AG04449 (cell line): ENCODE measurements at regions not wholly inside any gene's neighbourhood (a gene's known extent, or its start where the extent isn't known, plus 50 kb on each side); places are given as distances from the start of the nearest gene placed in this dataset.

Source experiments
- CTCF ChIA-PET: fragments of 350-600 bp; formaldehyde crosslinking; extraction: SDS; loops from one replicate; lab custom pipeline; 2021; ENCODE audit warnings: antibody characterized with exemption; lab: Yijun Ruan, JAX
- POLR2A ChIA-PET: fragments of 400-600, 350-600 bp; formaldehyde crosslinking; extraction: SDS; loops from one replicate; lab custom pipeline; 2020; ENCODE audit warnings: antibody characterized with exemption, inconsistent platforms; lab: Yijun Ruan, JAX
- DNase-seq: peaks from one replicate; pipeline ENCODE4 v3.0.0-alpha.2; 2010; ENCODE audit warnings: low read depth, low spot score
- H3K4me3 ChIP-seq: 2 replicates; pipeline ENCODE4 v1.5.1; 2011; ENCODE audit warnings: low read depth, mild to moderate bottlenecking, control low read depth, low read length
- TF ChIP-seq, protein P1 (sequence below): IDR thresholded peaks from one replicate; pipeline ENCODE4 v1.5.1; 2011; ENCODE audit warnings: mild to moderate bottlenecking, moderate library complexity, low read length, control low read depth, inconsistent platforms; ENCODE audit not compliant: insufficient read depth; ENCODE audit errors: missing control alignments

GRCh38 chr2:14330884-14331283 is 301.6 kb upstream of the LRATD1 start:
- H3K4me3 ChIP-seq, result no peak overlapping the region
- TF ChIP-seq, protein P1, sequence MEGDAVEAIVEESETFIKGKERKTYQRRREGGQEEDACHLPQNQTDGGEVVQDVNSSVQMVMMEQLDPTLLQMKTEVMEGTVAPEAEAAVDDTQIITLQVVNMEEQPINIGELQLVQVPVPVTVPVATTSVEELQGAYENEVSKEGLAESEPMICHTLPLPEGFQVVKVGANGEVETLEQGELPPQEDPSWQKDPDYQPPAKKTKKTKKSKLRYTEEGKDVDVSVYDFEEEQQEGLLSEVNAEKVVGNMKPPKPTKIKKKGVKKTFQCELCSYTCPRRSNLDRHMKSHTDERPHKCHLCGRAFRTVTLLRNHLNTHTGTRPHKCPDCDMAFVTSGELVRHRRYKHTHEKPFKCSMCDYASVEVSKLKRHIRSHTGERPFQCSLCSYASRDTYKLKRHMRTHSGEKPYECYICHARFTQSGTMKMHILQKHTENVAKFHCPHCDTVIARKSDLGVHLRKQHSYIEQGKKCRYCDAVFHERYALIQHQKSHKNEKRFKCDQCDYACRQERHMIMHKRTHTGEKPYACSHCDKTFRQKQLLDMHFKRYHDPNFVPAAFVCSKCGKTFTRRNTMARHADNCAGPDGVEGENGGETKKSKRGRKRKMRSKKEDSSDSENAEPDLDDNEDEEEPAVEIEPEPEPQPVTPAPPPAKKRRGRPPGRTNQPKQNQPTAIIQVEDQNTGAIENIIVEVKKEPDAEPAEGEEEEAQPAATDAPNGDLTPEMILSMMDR, result no peak
- CTCF ChIA-PET, result no interaction called here
- POLR2A ChIA-PET, result no interaction called here
- no peak for DNase-seq

DNA sequence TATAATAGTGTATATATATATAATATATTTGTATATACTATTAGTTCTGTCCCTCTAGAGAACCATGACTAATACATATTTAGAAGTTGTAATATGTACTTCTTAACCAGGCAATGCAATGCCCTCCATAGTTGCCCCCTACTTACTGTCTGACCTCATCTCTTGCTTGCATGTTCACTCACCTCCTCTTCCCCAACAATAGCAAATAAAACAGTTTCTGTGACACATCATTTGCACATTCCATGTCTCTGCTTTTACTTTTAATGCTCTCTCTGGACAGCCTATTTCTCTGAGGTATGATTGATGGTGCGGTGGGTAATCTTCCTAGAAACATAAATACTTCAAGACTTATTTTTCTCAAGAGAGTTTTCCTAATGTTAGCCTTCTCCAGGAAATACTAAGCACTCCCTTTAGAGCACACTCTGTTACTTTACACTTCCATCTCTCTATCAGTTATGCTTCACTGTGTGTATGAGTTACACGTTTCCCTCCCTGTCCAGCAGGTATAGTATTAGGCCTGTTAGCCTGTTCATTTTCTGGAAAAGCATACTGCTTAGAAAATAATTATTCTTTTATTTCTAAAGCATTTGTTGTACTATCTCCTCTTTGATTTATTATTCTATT is 295.6 kb upstream of the LRATD1 start:
- CTCF ChIA-PET, result no interaction called here
- POLR2A ChIA-PET, result no interaction called here
- TF ChIP-seq, protein P1, result no peak
- DNase-seq, result no peak
- no peak overlapping the region for H3K4me3 ChIP-seq

DNA sequence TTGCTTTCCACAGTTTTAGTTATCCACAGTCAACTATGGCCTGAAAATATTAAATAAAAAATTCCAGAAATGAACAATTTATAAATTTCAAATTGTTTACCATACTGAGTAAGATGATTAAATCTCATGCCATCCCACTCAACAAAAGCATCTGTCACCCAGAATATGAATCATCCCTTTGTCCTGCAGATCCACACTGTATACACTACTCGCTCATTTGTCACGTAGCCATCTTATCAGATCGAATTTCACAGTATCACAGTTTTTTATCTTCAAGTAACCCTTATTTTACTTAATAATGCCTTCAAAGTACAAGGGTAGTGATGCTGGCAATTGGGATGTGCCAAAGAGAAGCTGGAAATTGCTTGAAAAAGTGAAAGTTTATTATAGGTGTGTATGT is 291.8 kb upstream of the LRATD1 start:
- ChIA-PET CTCF (no interaction called here), POLR2A (no interaction called here)
- no peak overlapping the region for H3K4me3 ChIP-seq
- DNase-seq, result no peak
- TF ChIP-seq, protein P1, result no peak

- ChIA-PET CTCF (no interaction called here), POLR2A (no interaction called here)
- TF ChIP-seq, protein P1, result no peak
- DNase-seq, result no peak
- H3K4me3 ChIP-seq, result no peak overlapping the region
These were observed 290.2 kb upstream of the LRATD1 start for GRCh38 chr2:14342313-14342712.

- DNase-seq, result no peak
- TF ChIP-seq, protein P1, result no peak
- ChIA-PET CTCF (no interaction called here), POLR2A (no interaction called here)
- no peak overlapping the region for H3K4me3 ChIP-seq
These were observed 288.2 kb upstream of the LRATD1 start for GRCh38 chr2:14344355-14344754.

GRCh38 chr2:14348247-14348646 is 284.3 kb upstream of the LRATD1 start:
- no peak overlapping the region for H3K4me3 ChIP-seq
- ChIA-PET CTCF (no interaction called here), POLR2A (no interaction called here)
- TF ChIP-seq, protein P1, result no peak
- DNase-seq, result no peak
